Esophagus squamous epithelium (tissue), 5 donors: ENCODE measurements at regions not wholly inside any gene's neighbourhood (a gene's known extent, or its start where the extent isn't known, plus 50 kb on each side); places are given as distances from the start of the nearest gene placed in this dataset.

Source experiments
- DNase-seq: peaks from one replicate; lab custom pipeline; 2025; lab: John Stamatoyannopoulos, UW
- H3K27ac ChIP-seq, 4 donors: fragments of 200-600 bp; sonication (generic); one replicate each; pipeline ENCODE4 v1.5.1; 2016 to 2019; ENCODE audit warnings: mild to moderate bottlenecking in 1 of 4
- H3K27me3 ChIP-seq, 4 donors: fragments of 200-600 bp; sonication (generic); 1 replicate in 3 of 4; 2 replicates in 1 of 4; pipeline versions ENCODE4 v1.5.1 to v1.6.0; 2017 to 2021; ENCODE audit warnings: antibody characterized with exemption in 1 of 4
- H3K36me3 ChIP-seq, 3 donors: fragments of 200-600 bp; sonication (generic); one replicate each; pipeline ENCODE4 v1.5.1; 2016 to 2019
- H3K4me1 ChIP-seq, 3 donors: fragments of 200-600 bp; sonication (generic); one replicate each; pipeline ENCODE4 v1.5.1; 2017 to 2019
- H3K4me3 ChIP-seq, 4 donors: fragments of 200-600 bp; sonication (generic); 1 replicate in 3 of 4; 2 replicates in 1 of 4; pipeline ENCODE4 v1.5.1; 2016 to 2019; ENCODE audit warnings: mild to moderate bottlenecking in 2 of 4, moderate library complexity in 1 of 4
- H3K9me3 ChIP-seq, 3 donors: fragments of 200-600 bp; sonication (generic); one replicate each; pipeline ENCODE4 v1.5.1; 2016 to 2019
- CTCF ChIP-seq, 6 experiments: fragments of 450-650 bp in 4 of 6; fragments of 200-600 bp in 2 of 6; sonication (generic) in 2 of 6; IDR thresholded peaks; one replicate each; pipeline ENCODE4 v1.5.1; 2016 to 2019; ENCODE audit warnings: antibody characterized with exemption in 6 of 6, mild to moderate bottlenecking in 4 of 6, moderate library complexity in 4 of 6
- POLR2A ChIP-seq, 4 donors: fragments of 450-650 bp; IDR thresholded peaks; one replicate each; pipeline ENCODE4 v1.6.1; 2017; ENCODE audit warnings: antibody characterized with exemption in 4 of 4, mild to moderate bottlenecking in 4 of 4, moderate library complexity in 3 of 4
- WGBS, 2 donors: methylation state at CpG; one replicate each; pipeline ENCODE4 v1.1.5; 2018; 5-methylcytosine and 5-hydroxymethylcytosine counted together
- intact Hi-C: fragments of 100-400 bp; cut with DNase I; formaldehyde crosslinking; loops from one replicate; pipeline ENCODE4 v1.15.0; 2022
- donor health status: DM: yes; HTN: yes; CAD: no.

- Histone ChIP-seq H3K27ac (no peak overlapping the region), H3K9me3 (no peaks in the 10 kb centered on the region), H3K36me3 (no peaks in the 10 kb centered on the region), H3K27me3 (no peaks in the 10 kb centered on the region), H3K4me1 (no peaks in the 10 kb centered on the region), H3K4me3 (no peak overlapping the region)
- WGBS, 2 donors, result 63% methylated on average over 2 of the region's 2 CpGs; no CpG with 5 or more reads in 1 of the 2 donors
- no peak for DNase-seq
- no peak for TF ChIP-seq POLR2A (IDR thresholded peaks at IDR 0.05)
- TF ChIP-seq CTCF (IDR thresholded peaks at IDR 0.05), result no peak
- intact Hi-C loops, result no loop called here
These were observed 326.7 kb upstream of the RPS6KA3 start for GRCh38 chrX:20593402-20593801.

DNA sequence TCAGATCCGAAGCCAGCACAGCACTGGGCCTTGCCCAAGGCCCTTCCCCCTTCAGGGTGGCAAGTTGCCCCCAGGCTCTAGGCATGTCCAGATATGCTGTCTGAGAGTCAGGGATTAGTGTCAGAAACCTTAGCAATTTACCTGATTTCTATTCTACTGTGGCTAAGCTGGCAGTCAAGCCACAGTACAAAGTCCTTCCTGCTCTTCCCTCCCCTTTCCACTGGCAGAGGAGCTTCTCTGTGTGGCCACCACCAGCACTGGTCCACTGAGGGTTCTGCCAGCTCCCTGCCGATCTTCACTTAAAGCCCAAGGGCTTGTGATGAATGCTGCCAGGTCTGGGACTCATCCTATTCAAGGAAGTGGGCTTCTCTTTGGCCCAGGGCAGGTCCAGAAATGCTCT lies 324.5 kb upstream of the RPS6KA3 start:
- H3K27ac ChIP-seq, result no peak overlapping the region
- no peaks in the 10 kb centered on the region for H3K9me3 ChIP-seq
- H3K4me1 ChIP-seq, result no peaks in the 10 kb centered on the region
- no peaks in the 10 kb centered on the region for H3K27me3 ChIP-seq
- no peak for TF ChIP-seq POLR2A (IDR thresholded peaks at IDR 0.05)
- no peak for TF ChIP-seq CTCF (IDR thresholded peaks at IDR 0.05)
- no peak overlapping the region for H3K4me3 ChIP-seq
- intact Hi-C loops, result no loop called here
- 20% methylated on average over 1 of the region's 2 CpGs; no CpG with 5 or more reads in 1 of the 2 donors for WGBS, 2 donors
- H3K36me3 ChIP-seq, result no peaks in the 10 kb centered on the region
- no peak for DNase-seq

- H3K4me3 ChIP-seq, result no peak overlapping the region
- DNase-seq, result no peak
- intact Hi-C loops, result no loop called here
- H3K36me3 ChIP-seq, result no peaks in the 10 kb centered on the region
- H3K9me3 ChIP-seq, result no peaks in the 10 kb centered on the region
- no peak overlapping the region for H3K27ac ChIP-seq
- TF ChIP-seq CTCF (IDR thresholded peaks at IDR 0.05) (no peak), POLR2A (IDR thresholded peaks at IDR 0.05) (no peak)
- no peaks in the 10 kb centered on the region for H3K4me1 ChIP-seq
- WGBS, 2 donors, result 46 to 70% methylated on average over 2 of the region's 2 CpGs
- no peaks in the 10 kb centered on the region for H3K27me3 ChIP-seq
These were observed 319.1 kb upstream of the RPS6KA3 start for GRCh38 chrX:20585782-20586181.

- no peaks in the 10 kb centered on the region for H3K9me3 ChIP-seq
- no peak overlapping the region for H3K4me3 ChIP-seq
- H3K27ac ChIP-seq, result no peak overlapping the region
- no peaks in the 10 kb centered on the region for H3K4me1 ChIP-seq
- 25 to 47% methylated on average over 1 of the region's 1 CpG for WGBS, 2 donors
- no peaks in the 10 kb centered on the region for H3K36me3 ChIP-seq
- no peak for TF ChIP-seq CTCF (IDR thresholded peaks at IDR 0.05)
- TF ChIP-seq POLR2A (IDR thresholded peaks at IDR 0.05), result no peak
- intact Hi-C loops, result no loop called here
- no peak for DNase-seq
- H3K27me3 ChIP-seq, result no peaks in the 10 kb centered on the region
These were observed 304.9 kb upstream of the RPS6KA3 start for GRCh38 chrX:20571611-20572010.

GRCh38 chrX:20567108-20567507 lies 300.4 kb upstream of the RPS6KA3 start:
- Histone ChIP-seq H3K27ac (no peak overlapping the region), H3K27me3 (no peaks in the 10 kb centered on the region), H3K4me3 (no peak overlapping the region), H3K4me1 (no peaks in the 10 kb centered on the region), H3K36me3 (no peaks in the 10 kb centered on the region), H3K9me3 (no peaks in the 10 kb centered on the region)
- intact Hi-C loops, result no loop called here
- DNase-seq, result no peak
- TF ChIP-seq CTCF (IDR thresholded peaks at IDR 0.05) (no peak), POLR2A (IDR thresholded peaks at IDR 0.05) (no peak)
